Left renal pelvis (tissue), 4 donors: ENCODE measurements at regions not wholly inside any gene's neighbourhood (a gene's known extent, or its start where the extent isn't known, plus 50 kb on each side); places are given as distances from the start of the nearest gene placed in this dataset.

ENCODE experiments used
- DNase-seq, 4 donors: peaks; one replicate each; pipeline ENCODE4 v3.0.0-alpha.2; 2013; ENCODE audit warnings: low read depth in 4 of 4, low spot score in 3 of 4

DNA sequence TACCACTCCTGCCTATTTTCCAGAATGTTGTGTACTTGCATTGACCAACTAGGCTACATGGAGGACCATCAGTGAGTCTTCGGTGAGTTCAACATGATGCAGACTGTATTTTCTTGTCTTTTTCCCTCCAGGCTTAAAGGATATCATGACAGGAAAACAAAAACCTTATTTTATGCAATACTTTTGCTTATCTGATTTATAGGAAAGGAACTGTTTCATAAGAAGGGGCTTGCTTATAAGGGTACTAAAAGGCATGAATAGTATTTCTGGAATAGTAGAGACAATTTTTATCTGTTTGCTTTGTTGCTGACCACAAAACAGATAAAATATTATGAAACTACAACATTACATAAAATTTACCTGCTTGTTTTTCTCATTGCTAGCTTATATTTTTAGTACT is 374.7 kb downstream of the KLF5 start:
- DNase-seq: no peak

DNA sequence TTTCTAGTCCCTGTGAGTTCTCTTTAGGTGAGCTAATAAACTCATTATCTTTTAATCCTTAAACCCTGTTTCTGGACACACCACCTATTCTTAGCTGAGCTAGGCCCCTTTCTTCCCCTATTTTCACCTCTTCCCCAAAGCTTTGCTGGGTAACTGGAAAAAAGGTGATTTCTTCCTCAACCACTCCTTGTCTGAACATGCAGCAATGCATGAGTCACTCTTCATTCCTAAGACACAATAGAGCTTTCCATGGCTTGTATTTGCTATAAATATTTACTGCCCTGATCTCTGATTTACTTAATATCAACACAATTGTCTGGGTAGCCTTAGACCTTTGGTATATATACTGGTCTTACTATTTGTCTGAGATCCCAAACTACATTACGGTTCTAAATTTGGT is 370.9 kb downstream of the KLF5 start:
- no peak for DNase-seq

DNA sequence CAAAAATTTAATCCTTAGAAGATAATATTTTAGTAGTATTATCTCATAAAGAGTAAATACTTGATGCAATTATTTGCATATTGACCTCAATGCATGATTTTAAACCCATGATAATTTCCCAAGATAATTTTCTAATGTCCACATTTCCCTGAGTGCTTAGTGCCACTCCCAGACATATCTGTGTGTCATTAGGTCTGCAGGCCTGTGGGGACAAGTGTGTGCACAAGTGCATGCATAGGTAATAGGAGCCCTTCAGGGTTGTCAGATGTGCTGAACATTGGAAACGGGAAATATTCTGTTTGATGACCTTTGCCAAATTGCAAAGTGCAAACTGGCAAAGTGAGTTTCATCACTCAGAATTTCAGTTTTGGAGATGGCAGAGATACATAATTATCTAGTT is 369.9 kb downstream of the KLF5 start:
- no peak for DNase-seq

DNA sequence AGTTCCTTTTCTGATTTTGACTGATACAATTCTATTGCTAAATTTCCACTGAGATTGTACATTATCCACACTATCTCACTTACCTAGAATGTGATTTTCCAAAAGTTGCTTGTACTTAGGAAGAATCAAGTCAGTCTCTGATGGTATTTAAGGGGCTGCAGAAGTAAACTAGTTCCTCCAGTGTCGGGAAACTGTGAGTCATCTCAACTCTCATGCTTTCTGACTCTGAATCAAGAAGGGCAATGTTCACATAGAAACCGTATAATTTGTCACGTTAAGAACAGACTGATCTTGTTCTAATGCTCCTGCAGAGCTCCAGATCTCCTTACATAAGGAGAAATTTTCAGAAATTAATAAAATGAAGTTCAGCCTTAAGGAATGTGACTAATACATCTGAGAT is 369.3 kb downstream of the KLF5 start:
- no peak for DNase-seq

DNA sequence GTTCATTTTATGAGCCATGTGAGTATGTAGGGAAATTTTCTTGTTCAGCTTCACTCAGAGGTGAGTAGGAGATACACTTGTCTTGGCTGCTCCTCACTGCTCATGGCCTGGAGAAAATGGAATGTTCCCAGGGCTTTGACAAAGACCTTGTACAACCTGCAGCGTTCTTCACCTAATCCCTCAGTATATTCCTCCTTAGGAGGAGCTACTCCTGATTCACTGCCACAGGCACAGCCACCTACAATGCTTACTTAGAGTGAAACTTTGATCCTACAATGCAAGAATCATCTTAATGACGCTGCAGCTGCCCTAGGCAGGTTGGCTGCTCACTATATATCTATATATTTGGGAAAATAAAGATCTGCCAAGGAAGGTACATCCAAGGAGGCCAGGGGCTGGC is 364.2 kb downstream of the KLF5 start:
- no peak for DNase-seq

DNA sequence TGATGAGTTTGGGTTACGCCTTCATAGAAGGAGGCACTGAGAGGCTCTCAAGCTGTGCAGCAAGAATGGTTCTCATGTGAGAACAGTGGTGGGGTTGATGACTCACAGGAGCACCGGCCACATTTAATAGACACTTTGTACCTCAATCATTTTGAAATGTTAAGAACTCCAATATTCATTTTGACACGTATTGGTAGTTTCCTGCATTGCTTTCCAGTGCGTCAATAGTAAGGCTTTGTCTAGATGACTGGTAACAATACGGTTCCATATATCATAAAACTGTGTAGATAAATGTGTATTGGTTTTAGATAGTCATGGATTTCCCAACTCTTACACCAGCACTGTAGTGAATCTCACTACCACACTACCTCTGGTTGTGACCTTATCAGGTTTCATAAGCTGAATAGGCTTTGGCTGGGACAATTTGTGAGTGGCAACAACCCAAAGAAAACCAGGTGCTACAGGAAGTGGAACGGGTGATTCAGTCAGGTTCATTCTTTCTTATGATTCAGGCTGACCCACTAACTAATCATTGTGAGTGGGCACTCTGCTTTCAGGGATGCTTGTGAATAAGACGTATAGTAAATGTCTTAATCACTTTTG is 362.6 kb downstream of the KLF5 start:
- no peak for DNase-seq

DNA sequence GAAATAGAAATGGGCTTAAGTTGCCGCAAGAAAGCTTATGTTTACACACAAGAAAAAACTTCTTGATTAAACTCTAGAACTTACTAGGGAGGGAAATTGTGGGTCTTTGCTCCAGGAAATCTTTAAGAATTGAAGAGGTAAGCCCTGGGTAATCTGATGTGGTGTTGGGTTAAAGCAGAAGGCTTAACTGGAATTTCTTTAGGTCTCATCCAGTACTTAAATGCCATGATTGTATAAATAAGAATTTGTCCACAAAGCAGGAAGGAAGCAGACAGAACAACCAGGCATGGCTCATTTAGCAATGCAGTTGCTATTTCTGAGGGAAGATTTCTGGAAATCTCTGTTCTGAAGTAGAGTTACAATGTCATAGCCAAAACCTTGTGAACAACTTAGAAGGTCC is 360.4 kb downstream of the KLF5 start:
- DNase-seq: no peak

DNA sequence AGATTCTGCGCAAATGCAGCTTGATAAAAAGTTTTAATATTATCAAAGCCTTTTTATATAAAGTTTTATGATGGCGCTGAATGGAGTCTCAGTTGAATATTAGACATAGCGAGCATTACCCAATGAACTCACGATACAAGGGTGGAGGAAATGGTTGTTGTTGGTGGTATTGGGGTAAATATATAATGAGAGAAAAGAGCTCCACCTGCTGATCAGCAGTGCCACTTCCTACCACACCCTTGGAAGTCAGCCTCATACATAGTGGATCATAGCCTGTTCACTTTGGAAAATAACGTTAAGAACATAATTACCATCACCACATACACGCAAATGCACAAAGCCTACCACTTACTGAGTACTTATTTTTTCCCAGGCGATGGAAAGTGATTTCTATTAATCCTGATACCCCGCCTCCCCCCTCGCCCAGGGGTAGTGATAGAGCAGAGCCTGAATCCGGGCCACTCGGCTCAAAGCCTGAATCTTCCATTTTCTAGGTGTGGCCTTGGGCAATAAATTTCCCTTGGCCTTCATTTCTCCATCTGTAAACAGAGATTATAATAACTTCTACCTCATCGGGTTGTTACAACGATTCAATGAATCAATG is 358.3 kb downstream of the KLF5 start:
- no peak for DNase-seq

DNA sequence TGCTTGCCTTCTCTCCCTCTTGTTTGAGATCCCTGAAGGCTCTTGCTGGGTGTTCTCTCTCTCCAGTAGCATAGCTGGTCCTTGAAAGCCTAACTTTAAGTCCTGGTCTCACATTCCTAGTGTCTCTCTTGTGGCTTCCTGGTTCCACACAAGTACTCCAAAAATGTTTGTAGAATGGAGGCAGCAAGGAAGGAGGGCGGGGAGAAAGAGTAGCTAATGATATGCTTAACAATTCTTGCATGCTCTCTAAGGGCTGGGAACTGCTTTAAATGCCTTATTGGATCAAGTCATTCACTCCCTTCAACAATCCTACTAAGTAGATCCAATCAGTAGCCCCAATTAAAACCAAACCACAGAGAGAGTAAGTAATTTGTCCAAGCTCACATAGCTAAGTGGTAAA is 357.3 kb downstream of the KLF5 start:
- DNase-seq: no peak

DNA sequence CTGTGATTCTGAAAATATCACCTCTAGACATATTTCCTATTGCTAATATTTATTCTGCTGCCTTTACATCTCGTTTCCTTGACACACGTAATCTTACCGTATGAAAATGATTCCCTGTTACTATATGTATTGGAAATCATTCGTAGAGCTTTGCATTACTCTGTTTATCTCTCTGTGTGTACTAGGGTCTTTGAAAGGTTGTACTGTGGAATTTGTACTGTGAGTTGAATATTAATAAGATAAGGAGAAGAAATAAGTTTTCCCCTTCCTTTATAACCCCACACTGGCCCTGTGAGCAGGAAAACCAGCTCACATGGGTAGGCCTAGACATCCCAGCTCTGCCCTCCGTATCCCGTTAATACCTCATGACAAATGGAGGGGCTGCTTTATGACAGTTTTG is 354.9 kb downstream of the KLF5 start:
- DNase-seq: no peak

DNA sequence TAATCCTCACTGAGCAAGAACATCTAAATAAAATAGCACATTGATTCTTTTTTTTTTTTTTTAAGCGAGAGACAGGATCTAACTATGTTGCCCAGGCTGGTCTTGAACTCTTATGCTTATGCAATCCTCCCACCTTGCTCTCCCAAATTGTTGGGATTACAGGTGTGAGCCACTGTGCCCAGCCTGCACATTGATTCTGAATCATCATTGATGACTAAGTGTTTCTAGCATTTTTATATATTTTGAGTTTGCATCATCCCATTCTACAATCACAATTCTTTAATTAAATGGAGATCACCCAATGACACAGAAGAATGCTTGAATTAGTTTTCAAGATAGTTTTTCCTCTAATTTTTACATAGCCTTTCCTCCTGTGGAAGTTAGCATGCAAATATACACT is 354.1 kb downstream of the KLF5 start:
- DNase-seq: no peak

DNA sequence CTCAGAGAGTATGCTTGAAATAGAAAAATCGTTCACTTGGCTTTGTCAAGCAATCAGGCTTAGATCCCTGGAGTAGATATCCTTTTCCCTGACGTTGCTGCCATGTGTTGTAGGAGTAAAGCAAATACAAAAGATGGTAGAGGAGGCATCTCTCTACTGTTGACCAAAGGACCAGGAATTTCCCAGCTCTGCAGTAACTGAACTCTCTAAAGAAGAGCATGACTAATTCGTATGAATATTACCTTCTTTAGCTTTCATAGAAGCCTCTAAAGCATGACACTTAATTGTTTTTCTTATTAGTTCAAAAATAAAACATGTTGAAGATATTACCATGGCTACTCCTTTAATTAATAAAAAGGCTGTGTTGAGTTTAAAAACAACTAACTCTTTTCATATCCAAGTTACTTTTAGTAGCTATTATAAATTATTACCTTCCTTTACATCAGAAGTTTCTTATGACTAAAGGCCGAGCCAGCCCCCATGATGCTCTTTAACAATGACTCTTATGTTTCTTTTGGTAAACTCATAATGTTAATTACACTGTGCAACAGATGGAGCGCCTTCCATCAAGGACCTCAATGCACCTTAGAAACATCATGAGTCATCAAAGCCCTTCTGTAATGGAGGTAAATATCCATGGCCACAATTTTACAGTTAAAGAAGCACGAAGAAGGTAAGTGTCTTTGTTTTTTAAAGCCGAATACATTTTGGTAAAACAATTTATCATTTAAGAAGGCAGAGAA is 352.4 kb downstream of the KLF5 start:
- no peak for DNase-seq

DNA sequence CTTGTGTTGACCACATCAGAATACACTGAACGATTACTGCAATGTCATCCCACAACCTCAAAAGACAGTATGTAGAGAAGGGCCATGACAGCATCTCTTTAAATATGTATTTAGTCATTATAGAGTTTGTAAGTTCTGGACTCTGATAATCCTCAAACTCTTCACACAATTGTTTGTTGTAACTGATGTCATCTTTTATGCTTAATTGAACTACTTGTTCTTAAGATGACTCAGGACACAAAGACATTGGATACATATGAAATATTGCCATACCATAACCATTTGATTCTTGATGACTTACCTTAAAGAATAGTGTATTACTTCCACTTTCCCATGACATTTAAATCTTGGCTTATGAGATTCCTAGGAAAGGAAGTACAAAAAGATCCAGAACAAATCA is 347.6 kb downstream of the KLF5 start:
- no peak for DNase-seq

DNA sequence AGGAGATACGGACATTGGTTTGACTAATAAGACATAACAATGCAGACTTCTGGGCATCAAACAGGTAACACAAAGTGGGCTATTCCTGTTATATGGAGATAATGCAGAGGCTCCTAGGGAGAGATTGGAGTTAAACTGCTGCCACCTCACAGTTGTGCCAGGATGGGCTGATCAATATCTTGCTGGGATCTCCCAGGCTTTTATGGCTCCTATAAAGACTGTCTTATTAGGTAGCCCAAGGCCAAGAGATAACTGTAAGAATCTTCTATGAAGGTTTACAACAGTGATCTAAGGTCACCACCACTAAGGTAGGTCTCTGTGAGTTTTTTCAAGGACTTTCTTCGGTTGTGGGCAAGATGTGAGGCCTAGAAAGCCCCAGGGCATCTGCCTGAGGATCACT is 345.8 kb downstream of the KLF5 start:
- no peak for DNase-seq

DNA sequence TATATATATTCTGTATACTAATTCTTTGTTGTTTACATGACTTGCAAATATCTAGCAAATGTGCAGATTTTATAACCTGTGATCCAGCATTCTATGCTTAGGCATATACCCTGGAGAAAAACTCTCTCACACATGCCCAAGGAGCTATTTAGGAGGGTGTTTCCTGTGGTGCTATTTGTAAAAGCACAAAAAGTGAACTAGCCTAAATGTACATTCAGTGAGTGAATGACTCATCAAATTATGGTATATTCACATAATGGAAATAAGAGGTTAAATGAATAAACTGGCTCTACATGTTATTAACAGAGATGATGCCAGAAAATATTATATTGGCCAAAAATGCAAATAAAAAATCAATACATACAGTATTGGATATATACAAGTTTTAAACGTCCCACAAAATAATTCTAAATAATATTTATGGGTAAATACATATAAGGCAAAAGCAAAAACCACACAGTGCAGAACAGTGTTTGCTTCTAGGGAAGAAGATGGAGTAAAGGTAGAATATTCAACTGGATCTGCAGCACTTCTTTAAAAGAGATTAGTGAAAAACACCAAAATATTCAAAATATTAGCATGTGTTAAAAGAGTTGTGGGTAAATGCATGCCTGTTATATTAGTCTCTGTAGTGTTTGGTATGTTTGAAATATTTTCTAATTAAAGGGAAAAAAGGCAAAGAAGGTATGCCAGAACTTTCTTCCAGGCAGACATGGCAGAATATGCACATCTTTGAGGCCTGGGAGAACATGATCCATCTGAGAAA is 344.7 kb downstream of the KLF5 start:
- DNase-seq: no peak

DNA sequence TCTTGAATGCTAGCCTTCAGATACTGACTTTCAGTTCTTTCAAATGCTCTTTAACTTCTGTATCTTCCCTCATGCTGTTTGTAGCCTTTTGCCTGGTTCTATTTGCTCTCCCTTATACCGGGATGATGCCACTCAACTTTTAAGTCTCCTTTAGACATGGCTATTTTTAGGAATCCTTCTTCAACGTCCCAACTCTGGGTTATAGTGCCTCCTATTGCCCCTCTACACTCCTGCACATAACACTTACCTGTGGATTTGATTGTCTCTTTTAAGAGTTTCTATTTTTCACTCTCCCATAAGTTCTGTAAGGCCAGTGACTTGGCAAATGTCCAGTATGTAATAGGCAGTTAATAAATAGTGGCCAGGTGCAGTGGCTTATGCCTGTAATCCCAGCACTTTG is 343.0 kb downstream of the KLF5 start:
- no peak for DNase-seq

DNA sequence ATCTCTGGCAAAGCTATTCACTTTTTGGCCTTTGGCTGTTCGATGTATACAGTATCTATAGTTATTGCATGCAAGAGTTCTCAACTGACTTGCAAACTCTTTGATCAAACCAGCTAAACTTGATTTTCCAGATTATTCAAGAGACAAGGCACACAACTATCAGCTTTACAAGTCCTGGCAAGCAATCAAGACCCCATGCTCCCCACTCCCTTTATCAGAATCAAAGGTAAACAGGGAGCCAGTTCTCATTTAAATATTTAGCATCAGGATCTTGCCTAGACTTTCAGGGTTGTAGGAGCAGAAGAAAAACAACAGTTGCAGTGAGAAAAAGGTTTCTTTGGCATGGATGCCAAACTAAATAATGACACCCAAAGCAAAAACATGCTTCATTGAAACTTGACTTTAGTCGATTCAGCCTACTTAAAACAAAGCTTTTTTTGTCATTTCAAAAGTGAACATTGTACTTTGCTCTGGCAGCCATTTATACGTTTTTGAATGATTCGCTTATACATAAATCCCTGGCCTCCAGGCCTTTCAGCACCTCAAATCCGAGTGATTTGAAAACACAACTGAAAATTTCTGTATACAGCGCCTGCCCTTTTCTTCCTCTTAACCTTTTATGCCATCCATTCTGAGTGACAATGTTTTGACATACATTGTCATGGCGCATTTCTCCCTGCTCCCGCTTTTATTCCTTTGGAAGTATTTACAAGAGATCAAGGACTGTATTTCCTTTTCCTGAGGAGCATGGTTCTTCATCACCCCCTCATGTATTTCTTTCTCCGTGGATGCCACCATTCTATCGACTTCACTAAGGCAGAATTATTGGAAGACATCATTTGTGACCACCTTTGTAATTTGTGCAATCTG is 340.8 kb downstream of the KLF5 start:
- DNase-seq: no peak

DNA sequence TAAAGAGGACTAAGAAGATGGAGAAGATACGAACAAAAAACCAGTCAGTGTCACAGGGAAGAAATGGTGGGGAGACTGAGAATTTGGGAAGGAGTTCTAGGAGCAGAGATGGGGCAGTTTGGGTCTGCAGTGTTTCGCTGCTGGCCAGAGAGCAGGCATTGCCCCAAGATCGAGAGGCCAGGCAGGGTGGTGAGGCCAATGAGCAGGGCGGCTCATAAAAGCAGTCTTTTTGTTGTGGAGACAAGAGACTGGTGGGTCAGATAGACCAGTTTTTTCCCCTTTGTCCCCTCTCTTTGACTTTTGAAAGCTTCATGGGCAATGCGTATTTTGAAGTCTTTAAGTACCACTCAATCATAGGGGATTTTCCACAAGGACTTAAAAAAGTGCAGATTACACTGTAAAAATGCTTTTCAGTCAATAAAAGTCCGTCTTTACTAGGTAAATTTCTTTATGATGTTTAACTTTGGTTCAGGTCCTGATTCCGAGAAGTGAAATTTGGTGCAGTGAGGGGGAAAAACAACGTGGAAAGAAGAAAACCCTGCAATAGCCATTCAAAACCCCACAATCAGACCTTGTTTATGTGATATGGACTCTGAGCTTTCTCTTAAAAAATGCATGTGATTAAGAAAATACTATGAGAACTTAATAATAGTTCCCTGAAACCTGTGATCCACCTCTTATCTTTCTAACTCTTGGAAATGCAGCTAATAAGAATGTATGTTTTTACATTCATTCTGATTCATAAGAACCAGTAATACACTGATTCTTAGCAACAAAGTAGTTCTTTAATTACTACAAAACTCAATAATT is 338.9 kb downstream of the KLF5 start:
- no peak for DNase-seq

DNA sequence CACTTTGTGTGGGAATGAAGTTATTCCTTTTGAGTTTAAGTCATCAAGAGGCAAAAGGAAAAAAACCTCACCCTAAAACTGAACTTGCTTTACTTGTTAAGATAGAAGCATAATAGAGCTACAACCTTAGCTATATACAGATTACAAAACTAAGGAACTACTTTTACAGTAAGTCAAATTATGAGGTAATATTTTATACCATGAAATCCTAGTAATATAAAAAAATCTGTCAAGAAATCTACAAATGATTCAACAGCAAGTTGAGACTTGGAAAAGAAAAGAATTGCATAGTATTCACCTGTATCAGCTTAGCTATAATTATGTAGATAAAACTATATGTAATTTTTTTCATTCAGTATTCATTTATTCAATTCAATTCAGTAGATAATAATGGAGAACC is 335.3 kb downstream of the KLF5 start:
- no peak for DNase-seq

DNA sequence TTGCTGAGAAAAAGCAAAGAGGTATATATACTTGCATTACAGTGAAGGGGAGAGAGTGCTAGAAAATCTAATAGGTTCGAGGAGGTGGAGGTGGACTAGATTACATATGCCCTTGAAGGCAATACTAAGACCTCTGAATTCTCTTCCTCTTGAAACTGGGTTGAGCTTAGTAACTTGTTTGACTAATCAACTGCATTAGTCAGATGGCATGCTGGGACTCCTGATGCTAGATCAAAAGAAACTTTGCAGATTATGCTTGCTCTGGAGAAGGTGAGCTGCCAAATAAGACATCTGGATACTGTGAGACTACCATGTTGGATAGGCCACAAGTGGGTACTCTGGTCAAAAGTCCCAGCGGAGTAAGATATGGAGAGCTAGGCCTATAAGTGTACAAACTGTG is 331.3 kb downstream of the KLF5 start:
- DNase-seq: no peak
